GM12892 (cell line): ENCODE measurements at regions not wholly inside any gene's neighbourhood (a gene's known extent, or its start where the extent isn't known, plus 50 kb on each side); places are given as distances from the start of the nearest gene placed in this dataset.

Experiments used
- POLR2A ChIP-seq: IDR thresholded peaks from 2 replicates; pipeline ENCODE4 v1.6.1; 2011; ENCODE audit warnings: low read depth, low read length, control low read depth
- POLR2AphosphoS5 ChIP-seq: IDR thresholded peaks from 2 replicates; pipeline ENCODE4 v1.6.1; 2011; ENCODE audit warnings: low read depth, low read length, control low read depth

DNA sequence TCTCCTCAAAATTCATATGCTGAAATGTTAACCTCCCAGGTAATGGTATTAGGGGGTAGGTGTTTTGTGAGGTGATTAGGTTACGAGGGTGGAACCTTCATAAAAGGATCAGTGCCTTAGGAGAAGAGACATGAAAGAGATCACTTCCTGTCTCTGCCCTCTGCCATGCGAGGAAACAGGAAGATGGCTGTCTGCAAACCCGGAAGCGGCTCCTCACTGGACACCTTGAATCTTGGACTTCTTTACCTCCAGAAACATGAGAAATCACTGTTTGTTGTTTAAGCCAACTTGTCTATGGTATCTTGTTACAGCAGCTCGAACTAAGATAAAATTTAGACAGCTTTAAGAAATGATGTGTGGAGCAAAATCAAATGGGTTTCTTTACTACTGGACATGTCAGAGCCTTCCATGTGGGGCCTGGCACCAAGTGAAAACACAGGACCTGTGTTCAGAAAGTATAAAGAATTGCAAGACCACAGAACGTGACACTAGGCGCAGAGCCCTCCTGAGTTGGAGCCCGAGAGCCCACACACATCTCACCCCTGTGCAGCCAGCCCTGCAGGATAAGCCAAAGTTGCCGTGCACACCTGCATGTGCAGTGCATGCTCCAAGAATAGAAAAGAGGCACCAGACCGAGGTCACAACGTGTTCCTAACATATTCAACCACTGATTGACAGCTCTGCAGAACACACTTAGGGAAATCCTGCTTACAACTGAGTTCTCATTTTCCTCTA lies 112.5 kb upstream of the UQCRFS1 start:
- no peak for TF ChIP-seq POLR2AphosphoS5
- no peak for TF ChIP-seq POLR2A
